Ovary (tissue), 7 donors: ENCODE measurements at regions not wholly inside any gene's neighbourhood (a gene's known extent, or its start where the extent isn't known, plus 50 kb on each side); places are given as distances from the start of the nearest gene placed in this dataset.

Source experiments
- DNase-seq, 5 donors: peaks; one replicate each; pipeline ENCODE4 v3.0.0-alpha.2; 2019 to 2020
- H3K27ac ChIP-seq, 2 donors: fragments of 200-600 bp; one replicate each; pipeline versions ENCODE4 v1.5.1 to v1.8.0; 2019 to 2022
- H3K27me3 ChIP-seq: fragments of 200-600 bp; one replicate; pipeline ENCODE4 v1.8.0; 2022
- H3K36me3 ChIP-seq: fragments of 200-600 bp; sonication (generic); one replicate; pipeline ENCODE4 v1.5.1; 2019
- H3K4me1 ChIP-seq: one replicate; pipeline ENCODE4 v1.8.1; 2013; ENCODE audit warnings: mild to moderate bottlenecking, moderate library complexity; ENCODE audit not compliant: insufficient read depth
- H3K4me3 ChIP-seq: fragments of 200-600 bp; sonication (generic); one replicate; pipeline ENCODE4 v1.5.1; 2017
- H3K9me3 ChIP-seq, 2 donors: fragments of 200-600 bp in 1 of 2; sonication (generic) in 1 of 2; one replicate each; pipeline versions ENCODE4 v1.5.1 to v1.8.1; 2013 to 2019; ENCODE audit warnings: mild to moderate bottlenecking in 1 of 2, moderate library complexity in 1 of 2
- EP300 ChIP-seq: sonication (generic); formaldehyde crosslinking; IDR thresholded peaks from one replicate; pipeline ENCODE4 v1.6.1; 2017; ENCODE audit warnings: antibody characterized with exemption
- POLR2A ChIP-seq: fragments of 450-650 bp; IDR thresholded peaks from one replicate; pipeline ENCODE4 v1.6.1; 2017; ENCODE audit warnings: antibody characterized with exemption, mild to moderate bottlenecking, moderate library complexity
- WGBS, 3 donors: extraction: QIAGEN DNeasy Blood & Tissue Kit in 1 of 3; methylation state at CpG; one replicate each; pipeline versions ENCODE4 v1.1.5 to v1.1.7; 2013 to 2017; 5-methylcytosine and 5-hydroxymethylcytosine counted together
- intact Hi-C, 4 donors: fragments of 100-400 bp; cut with DNase I; formaldehyde crosslinking; loops; one replicate each; pipeline versions ENCODE4 v1.11.0 to v1.15.1; 2022 to 2023
- TF ChIP-seq, protein P1 (sequence below), 3 donors: fragments of 450-650 bp in 2 of 3; fragments of 200-600 bp in 1 of 3; IDR thresholded peaks; one replicate each; pipeline versions ENCODE4 v1.5.1 to v1.8.0; 2016 to 2022; ENCODE audit warnings: antibody characterized with exemption in 3 of 3, mild to moderate bottlenecking in 1 of 3
- donor health status: DM: no; HTN: no; CAD: no; lungs with moderate emphysema.
- donor health status: DM: no; HTN: no; CAD: no.
- donor health status: Bipolar disorder and iron deficiency.
- donor health status: DM: no; HTN: no; CAD: no.
- donor health status: DM: yes; HTN: yes; CAD: no.

DNA sequence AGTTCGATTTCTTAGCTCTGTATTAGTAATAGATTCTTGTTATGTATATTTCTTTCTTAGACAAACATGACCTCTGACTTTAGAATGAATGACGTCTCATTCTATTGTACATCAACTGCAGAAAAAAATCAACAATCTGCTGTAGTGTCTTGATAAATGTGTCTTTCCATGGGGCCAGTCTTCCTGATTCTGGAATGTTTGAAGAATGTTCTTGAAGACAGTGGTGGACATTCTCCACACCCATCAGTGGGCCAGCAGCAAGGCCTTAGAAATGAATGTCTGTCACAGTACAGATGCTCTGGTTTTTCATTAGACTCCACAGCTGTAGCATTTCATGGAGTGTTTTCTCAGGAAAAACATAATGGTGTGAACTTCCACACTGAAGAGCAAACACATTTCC is 63.2 kb upstream of the FAM47B start:
- H3K27ac ChIP-seq, result no peak overlapping the region
- TF ChIP-seq EP300, result no peak
- no peaks in the 10 kb centered on the region for H3K36me3 ChIP-seq
- no peak for DNase-seq
- H3K9me3 ChIP-seq, result no peaks in the 10 kb centered on the region
- H3K27me3 ChIP-seq, result no peaks in the 10 kb centered on the region
- intact Hi-C loops, result no loop called here
- H3K4me1 ChIP-seq, result no peaks in the 10 kb centered on the region
- WGBS, 3 donors, result 57 to 65% (median 60%) methylated on average over 2 of the region's 2 CpGs
- H3K4me3 ChIP-seq, result no peak overlapping the region

DNA sequence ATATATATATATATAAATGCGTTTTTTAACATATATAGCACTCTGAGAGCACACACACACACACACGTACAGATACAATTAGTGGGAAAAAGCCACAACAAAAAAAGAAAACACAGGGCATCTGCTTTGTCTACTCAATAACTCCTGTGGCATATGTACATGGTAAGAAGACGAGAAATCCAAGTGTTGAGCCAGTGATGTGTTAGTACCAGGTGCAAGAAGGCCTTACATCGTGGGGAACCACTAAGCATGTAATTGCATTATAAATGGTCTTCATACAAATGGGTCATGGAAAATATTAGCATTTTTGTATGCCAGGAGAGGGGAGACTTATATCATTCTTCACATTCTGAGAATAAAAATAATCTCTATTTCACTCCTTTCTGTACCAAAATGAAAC is 62.7 kb upstream of the FAM47B start:
- H3K4me3 ChIP-seq, result no peak overlapping the region
- H3K9me3 ChIP-seq, result no peaks in the 10 kb centered on the region
- H3K4me1 ChIP-seq, result no peaks in the 10 kb centered on the region
- WGBS, 3 donors, result 59 to 67% (median 65%) methylated on average over 4 of the region's 4 CpGs
- intact Hi-C loops, result no loop called here
- no peaks in the 10 kb centered on the region for H3K27me3 ChIP-seq
- no peaks in the 10 kb centered on the region for H3K36me3 ChIP-seq
- DNase-seq, result no peak
- TF ChIP-seq EP300, result no peak
- TF ChIP-seq, protein P1, sequence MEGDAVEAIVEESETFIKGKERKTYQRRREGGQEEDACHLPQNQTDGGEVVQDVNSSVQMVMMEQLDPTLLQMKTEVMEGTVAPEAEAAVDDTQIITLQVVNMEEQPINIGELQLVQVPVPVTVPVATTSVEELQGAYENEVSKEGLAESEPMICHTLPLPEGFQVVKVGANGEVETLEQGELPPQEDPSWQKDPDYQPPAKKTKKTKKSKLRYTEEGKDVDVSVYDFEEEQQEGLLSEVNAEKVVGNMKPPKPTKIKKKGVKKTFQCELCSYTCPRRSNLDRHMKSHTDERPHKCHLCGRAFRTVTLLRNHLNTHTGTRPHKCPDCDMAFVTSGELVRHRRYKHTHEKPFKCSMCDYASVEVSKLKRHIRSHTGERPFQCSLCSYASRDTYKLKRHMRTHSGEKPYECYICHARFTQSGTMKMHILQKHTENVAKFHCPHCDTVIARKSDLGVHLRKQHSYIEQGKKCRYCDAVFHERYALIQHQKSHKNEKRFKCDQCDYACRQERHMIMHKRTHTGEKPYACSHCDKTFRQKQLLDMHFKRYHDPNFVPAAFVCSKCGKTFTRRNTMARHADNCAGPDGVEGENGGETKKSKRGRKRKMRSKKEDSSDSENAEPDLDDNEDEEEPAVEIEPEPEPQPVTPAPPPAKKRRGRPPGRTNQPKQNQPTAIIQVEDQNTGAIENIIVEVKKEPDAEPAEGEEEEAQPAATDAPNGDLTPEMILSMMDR (IDR thresholded peaks at IDR 0.05), result no peak
- no peak for TF ChIP-seq POLR2A
- H3K27ac ChIP-seq, result no peak overlapping the region

DNA sequence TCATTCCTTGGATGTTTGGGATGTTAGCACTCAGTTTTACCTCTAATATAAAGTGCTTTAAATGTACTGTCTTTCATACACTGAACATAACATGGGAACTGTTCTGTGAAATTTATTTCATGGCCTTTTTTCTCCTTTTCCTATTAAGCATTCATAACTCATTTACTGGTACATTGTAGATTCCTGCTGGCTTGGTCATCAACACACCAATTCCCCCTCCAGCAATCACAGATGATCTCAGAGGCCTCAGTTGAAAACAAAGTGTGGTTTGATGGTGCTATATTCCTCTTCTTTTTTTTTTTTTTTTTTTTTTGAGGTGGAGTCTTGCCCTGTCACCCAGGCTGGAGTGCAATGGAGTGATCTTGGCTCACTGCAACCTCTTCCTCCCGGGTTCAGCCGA is 61.9 kb upstream of the FAM47B start:
- TF ChIP-seq EP300 (no peak), POLR2A (no peak)
- TF ChIP-seq, protein P1 (IDR thresholded peaks at IDR 0.05), result no peak
- H3K27ac ChIP-seq, result no peak overlapping the region
- H3K36me3 ChIP-seq, result no peaks in the 10 kb centered on the region
- H3K9me3 ChIP-seq, result no peaks in the 10 kb centered on the region
- no peaks in the 10 kb centered on the region for H3K4me1 ChIP-seq
- WGBS, 3 donors, result 85 to 87% (median 87%) methylated on average over 2 of the region's 2 CpGs
- no peak overlapping the region for H3K4me3 ChIP-seq
- H3K27me3 ChIP-seq, result no peaks in the 10 kb centered on the region
- intact Hi-C loops, result no loop called here
- DNase-seq, result no peak

DNA sequence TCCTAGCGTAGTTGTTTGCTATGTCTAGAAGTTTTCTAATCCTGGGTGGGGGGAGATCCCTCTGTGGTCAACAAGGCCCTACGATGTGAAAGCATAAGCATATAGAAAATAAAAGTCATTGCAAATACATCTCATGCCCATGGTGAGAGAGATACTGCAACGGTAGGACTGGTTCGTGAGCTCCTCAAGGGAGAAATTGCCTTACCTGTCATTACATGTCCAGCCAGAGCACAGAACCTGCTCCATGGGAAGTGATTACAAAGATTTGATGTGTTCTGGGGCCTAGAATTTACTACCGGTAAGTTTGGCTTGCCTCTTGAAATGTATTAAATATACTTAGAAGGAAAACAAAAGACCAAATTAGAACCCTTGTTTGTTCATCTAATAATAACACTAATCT is 60.9 kb upstream of the FAM47B start:
- no peaks in the 10 kb centered on the region for H3K4me1 ChIP-seq
- TF ChIP-seq EP300, result no peak
- TF ChIP-seq, protein P1 (IDR thresholded peaks at IDR 0.05), result no peak
- no peak for TF ChIP-seq POLR2A
- no peak overlapping the region for H3K4me3 ChIP-seq
- no peaks in the 10 kb centered on the region for H3K27me3 ChIP-seq
- H3K27ac ChIP-seq, result no peak overlapping the region
- WGBS, 3 donors, result 82 to 92% (median 91%) methylated on average over 5 of the region's 5 CpGs
- intact Hi-C loops, result no loop called here
- H3K36me3 ChIP-seq, result no peaks in the 10 kb centered on the region
- no peaks in the 10 kb centered on the region for H3K9me3 ChIP-seq
- no peak for DNase-seq

DNA sequence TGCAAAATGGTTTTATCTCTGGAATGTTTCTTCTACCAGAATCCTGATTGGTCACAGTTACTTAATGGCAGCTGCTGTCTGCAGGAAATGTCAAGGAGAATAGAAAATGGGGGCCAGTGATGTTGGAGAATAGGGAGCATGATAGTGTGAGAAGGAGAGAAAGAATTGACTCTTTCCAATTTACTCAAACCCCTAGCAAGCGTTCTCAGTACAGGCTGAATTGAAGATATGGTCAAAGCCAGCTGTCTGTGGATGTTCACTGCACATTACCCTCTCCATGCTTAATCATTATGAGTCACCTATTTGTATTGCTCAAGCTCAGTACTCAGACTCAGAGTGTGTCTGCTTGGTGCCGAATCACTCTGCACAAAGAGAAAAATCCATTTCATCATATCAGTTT is 57.8 kb upstream of the FAM47B start:
- H3K9me3 ChIP-seq, result no peaks in the 10 kb centered on the region
- intact Hi-C loops, result no loop called here
- H3K4me1 ChIP-seq, result no peaks in the 10 kb centered on the region
- no peak for DNase-seq
- no peak overlapping the region for H3K27ac ChIP-seq
- 32 to 54% (median 49%) methylated on average over 2 of the region's 2 CpGs for WGBS, 3 donors
- H3K27me3 ChIP-seq, result no peaks in the 10 kb centered on the region
- no peaks in the 10 kb centered on the region for H3K36me3 ChIP-seq
- no peak overlapping the region for H3K4me3 ChIP-seq
- TF ChIP-seq EP300 (no peak), POLR2A (no peak)
- TF ChIP-seq, protein P1 (IDR thresholded peaks at IDR 0.05), result no peak
